Left lung (tissue), 4 donors: ENCODE measurements at regions not wholly inside any gene's neighbourhood (a gene's known extent, or its start where the extent isn't known, plus 50 kb on each side); places are given as distances from the start of the nearest gene placed in this dataset.

ENCODE experiments used
- ATAC-seq: fragments of 200-7000 bp; cut with Tn5 transposase; one replicate; pipeline ENCODE4 v1.9.1; 2020; ENCODE audit warnings: moderate library complexity
- DNase-seq, 4 donors: peaks; one replicate each; pipeline ENCODE4 v3.0.0-alpha.2; 2013 to 2020
- H3K27ac ChIP-seq, 2 donors: fragments of 200-600 bp; sonication (generic) in 1 of 2; one replicate each; pipeline versions ENCODE4 v1.5.0 to v1.8.0; 2020 to 2021
- H3K27me3 ChIP-seq, 2 donors: fragments of 200-600 bp; sonication (generic) in 1 of 2; one replicate each; pipeline versions ENCODE4 v1.5.0 to v1.8.0; 2020 to 2021
- H3K36me3 ChIP-seq, 2 donors: fragments of 200-600 bp; sonication (generic) in 1 of 2; one replicate each; pipeline versions ENCODE4 v1.5.0 to v1.8.0; 2020 to 2021
- H3K4me1 ChIP-seq, 2 donors: fragments of 200-600 bp; one replicate each; pipeline ENCODE4 v1.8.0; 2021
- H3K4me3 ChIP-seq, 2 donors: fragments of 200-600 bp; sonication (generic) in 1 of 2; one replicate each; pipeline versions ENCODE4 v1.5.0 to v1.8.0; 2020 to 2021; ENCODE audit warnings: mild to moderate bottlenecking in 1 of 2
- H3K9me3 ChIP-seq, 2 donors: fragments of 200-600 bp; sonication (generic) in 1 of 2; one replicate each; pipeline versions ENCODE4 v1.5.0 to v1.8.0; 2020 to 2021
- intact Hi-C, 2 donors: fragments of 100-400 bp; cut with DNase I; formaldehyde crosslinking; loops; one replicate each; pipeline versions ENCODE4 v1.11.2 to v1.14.2; 2022
- TF ChIP-seq, protein P1 (sequence below), 2 donors: fragments of 200-600 bp; sonication (generic) in 1 of 2; IDR thresholded peaks; one replicate each; pipeline versions ENCODE4 v1.5.0 to v1.8.0; 2021; ENCODE audit warnings: antibody characterized with exemption in 2 of 2
- donor health status: DM: no; HTN: yes; CAD: no.
- donor health status: DM: no; HTN: no; CAD: no.

DNA sequence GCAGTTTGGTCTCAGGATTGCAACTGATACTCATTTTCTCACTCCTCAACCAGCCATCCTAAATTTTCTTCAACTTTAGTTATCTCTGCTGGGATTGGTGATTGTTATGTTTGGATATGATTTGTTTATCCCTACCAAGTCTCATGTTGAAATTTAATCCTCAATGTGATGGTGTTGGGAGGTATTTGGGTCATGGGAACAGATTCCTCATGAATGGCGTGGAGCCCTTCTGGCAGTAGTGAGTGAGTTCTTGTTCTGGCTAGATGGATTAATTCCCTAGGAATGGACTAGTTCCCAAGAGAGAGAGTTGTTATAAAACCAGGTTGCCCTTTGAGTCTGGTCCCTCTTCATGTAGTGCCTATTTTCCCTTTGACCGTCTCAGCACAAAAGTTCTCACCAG is 399.9 kb downstream of the SQOR start:
- TF ChIP-seq, protein P1, sequence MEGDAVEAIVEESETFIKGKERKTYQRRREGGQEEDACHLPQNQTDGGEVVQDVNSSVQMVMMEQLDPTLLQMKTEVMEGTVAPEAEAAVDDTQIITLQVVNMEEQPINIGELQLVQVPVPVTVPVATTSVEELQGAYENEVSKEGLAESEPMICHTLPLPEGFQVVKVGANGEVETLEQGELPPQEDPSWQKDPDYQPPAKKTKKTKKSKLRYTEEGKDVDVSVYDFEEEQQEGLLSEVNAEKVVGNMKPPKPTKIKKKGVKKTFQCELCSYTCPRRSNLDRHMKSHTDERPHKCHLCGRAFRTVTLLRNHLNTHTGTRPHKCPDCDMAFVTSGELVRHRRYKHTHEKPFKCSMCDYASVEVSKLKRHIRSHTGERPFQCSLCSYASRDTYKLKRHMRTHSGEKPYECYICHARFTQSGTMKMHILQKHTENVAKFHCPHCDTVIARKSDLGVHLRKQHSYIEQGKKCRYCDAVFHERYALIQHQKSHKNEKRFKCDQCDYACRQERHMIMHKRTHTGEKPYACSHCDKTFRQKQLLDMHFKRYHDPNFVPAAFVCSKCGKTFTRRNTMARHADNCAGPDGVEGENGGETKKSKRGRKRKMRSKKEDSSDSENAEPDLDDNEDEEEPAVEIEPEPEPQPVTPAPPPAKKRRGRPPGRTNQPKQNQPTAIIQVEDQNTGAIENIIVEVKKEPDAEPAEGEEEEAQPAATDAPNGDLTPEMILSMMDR (IDR thresholded peaks at IDR 0.05): no peak
- Histone ChIP-seq H3K4me1 (no peaks in the 10 kb centered on the region), H3K36me3 (no peaks in the 10 kb centered on the region), H3K27ac (no peak overlapping the region), H3K4me3 (no peak overlapping the region), H3K27me3 (no peaks in the 10 kb centered on the region), H3K9me3 (no peaks in the 10 kb centered on the region)
- no peak for DNase-seq
- intact Hi-C loops: no loop called here
- ATAC-seq: no peak

DNA sequence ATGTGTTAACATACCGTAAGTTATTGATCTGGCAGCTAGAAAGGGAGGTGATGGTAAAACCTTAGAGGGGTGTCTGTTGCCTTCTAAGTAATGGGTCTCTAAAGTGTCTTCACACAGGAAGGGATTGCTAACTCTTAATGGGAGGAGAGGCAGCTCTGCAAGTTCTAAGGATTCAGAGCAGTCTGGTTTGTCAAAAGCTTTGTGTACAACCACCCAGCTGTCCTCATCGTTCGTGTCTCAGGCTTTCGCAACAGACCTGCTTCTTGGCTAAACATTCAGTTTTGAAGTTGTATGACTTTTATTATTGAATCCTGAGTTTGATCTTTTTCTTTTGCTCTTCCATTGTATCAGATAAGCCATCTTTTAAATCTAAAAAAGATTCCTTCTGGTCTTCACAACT is 404.9 kb downstream of the SQOR start:
- DNase-seq (no peak), ATAC-seq (no peak)
- no peaks in the 10 kb centered on the region for H3K4me1 ChIP-seq
- H3K9me3 ChIP-seq: peaks cover 0 to 2% of the 10 kb centered on the region in 2 donors
- no peak overlapping the region for H3K4me3 ChIP-seq
- TF ChIP-seq, protein P1 (IDR thresholded peaks at IDR 0.05): no peak
- no peak overlapping the region for H3K27ac ChIP-seq
- H3K36me3 ChIP-seq: no peaks in the 10 kb centered on the region
- intact Hi-C loops: no loop called here
- no peaks in the 10 kb centered on the region for H3K27me3 ChIP-seq

DNA sequence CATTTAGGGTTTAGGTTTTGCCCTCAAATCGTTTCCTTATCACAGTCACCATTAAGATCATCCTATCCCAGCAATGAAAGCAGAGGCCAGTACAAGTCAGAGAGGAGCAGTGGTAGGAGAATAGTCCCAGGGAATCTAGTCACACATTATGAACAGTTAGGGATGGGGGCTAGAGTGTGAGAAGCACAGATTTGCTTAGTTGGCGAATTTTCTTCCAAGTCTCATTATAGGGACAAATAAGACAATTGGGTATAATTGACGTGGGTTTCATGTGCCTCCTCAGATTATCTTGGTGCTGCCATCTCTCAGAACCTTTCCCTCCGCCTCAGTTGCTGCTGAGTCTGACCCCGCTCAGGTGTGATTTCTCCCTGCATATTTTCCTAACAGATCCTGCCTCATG is 407.1 kb downstream of the SQOR start:
- Histone ChIP-seq H3K27me3 (no peaks in the 10 kb centered on the region), H3K4me1 (no peaks in the 10 kb centered on the region), H3K4me3 (no peak overlapping the region), H3K9me3 (peaks cover 0 to 7% of the 10 kb centered on the region in 2 donors), H3K27ac (no peak overlapping the region), H3K36me3 (no peaks in the 10 kb centered on the region)
- TF ChIP-seq, protein P1 (IDR thresholded peaks at IDR 0.05): no peak
- ATAC-seq (no peak), DNase-seq (no peak)
- intact Hi-C loops: no loop called here

DNA sequence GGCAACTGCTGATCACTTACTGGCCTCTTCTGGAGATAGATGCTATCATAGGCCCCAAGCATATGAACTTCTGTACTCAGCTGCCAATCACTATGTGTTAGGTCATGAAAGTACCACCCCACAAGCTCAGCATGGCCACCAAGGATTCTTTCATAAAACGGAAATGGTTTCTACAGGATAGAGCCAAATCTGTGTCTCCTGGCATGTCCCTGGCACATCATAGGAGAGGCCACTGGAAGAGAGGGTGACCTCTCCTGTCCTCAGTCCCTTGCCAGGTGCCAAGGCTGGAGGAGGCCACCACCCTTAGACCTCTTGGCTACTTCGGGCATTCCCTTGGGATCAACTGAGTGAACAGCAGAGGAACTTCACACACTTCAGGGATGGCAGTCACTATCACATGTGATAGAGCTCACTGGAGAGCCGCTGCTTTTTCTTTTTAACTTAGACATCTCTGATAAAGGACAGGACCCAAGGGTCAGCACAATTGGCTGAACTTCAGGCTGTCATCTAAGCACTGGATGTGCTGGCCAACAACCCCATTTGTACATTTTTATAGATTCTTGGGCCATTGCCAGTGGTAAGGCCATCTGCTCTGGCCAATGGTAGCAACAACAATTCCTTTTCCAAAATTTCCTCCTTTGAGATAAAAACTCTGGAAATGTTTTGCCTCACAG is 425.2 kb downstream of the SQOR start:
- TF ChIP-seq, protein P1 (IDR thresholded peaks at IDR 0.05): no peak
- intact Hi-C loops: no loop called here
- no peak overlapping the region for H3K27ac ChIP-seq
- H3K4me3 ChIP-seq: no peak overlapping the region
- no peaks in the 10 kb centered on the region for H3K36me3 ChIP-seq
- no peaks in the 10 kb centered on the region for H3K9me3 ChIP-seq
- H3K27me3 ChIP-seq: no peaks in the 10 kb centered on the region
- no peaks in the 10 kb centered on the region for H3K4me1 ChIP-seq
- ATAC-seq (no peak), DNase-seq (peak in 1 of 4 donors; percentile 30)

DNA sequence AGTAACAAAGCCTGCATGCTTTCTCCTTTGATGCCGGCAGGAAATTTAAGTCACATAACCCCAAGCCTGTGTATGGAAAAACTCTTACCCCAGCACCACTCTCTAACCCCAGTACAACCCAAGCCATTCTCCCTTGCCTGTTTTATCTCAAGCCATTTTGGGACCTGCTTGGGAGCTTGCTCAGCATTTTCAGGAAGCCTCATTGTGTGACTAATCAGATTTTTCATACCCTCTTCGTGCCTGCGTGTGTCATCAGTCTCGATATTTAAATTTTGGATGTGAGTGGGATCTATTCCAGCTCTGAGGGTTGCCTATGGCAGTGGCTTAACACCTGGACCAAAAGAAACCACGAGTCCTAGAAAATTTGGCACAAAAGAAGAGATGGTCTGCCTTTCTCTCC is 426.2 kb downstream of the SQOR start:
- intact Hi-C loops: no loop called here

More for the DNA sequence above, 426.2 kb downstream of the SQOR start:
- no peaks in the 10 kb centered on the region for H3K27me3 ChIP-seq
- DNase-seq (no peak), ATAC-seq (no peak)
- H3K4me3 ChIP-seq: no peak overlapping the region
- no peaks in the 10 kb centered on the region for H3K36me3 ChIP-seq
- no peak overlapping the region for H3K27ac ChIP-seq
- H3K4me1 ChIP-seq: no peaks in the 10 kb centered on the region
- no peaks in the 10 kb centered on the region for H3K9me3 ChIP-seq
- TF ChIP-seq, protein P1 (IDR thresholded peaks at IDR 0.05): no peak
